Renal cortical epithelial cell (primary cell): ENCODE measurements at regions not wholly inside any gene's neighbourhood (a gene's known extent, or its start where the extent isn't known, plus 50 kb on each side); places are given as distances from the start of the nearest gene placed in this dataset.

Experiments
- DNase-seq: peaks from one replicate; pipeline ENCODE4 v3.0.0-alpha.2; 2011; ENCODE audit warnings: low read depth

DNA sequence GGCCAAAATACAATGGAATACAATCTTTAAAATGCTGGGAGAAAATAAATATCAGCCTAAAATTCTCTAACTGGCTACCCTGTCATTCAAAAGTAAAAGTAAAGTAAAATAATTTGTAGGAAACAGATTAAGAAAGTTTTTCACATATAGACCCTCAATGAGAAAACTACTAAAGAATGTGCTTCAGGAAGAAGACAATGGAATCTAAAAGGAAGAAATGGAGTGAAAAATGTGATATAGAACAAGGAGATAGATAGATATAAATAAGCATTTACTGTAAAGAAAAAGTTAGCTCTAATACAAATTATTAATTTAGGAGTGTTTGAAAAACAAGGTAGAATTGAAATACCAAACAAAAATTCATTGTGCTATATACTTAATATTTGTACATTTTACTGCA is 368.6 kb upstream of the MPDZ start:
- no peak for DNase-seq

DNA sequence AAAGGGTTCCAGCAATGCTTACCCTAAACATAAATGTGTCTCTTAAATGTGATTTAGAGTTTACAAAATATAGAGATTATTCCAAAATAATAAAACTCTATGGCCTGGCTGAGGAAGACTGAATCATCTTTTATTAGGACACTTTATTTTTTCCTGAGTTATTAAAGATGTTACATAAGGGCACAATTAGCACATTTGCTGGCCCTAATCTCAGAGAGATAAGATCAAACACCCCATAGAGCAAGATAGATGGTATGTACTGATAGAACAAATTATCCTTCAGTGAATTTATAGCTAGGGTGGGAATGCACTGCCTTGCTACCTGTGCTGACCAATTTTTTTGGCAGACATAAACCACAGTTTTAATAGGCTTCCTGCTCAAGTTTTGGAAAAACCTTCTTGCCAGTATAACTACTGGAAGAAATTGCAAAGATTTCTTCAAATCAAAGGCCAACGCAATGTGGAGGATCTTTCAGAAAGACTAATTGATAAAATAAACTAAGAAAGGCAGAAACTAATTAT is 367.1 kb upstream of the MPDZ start:
- no peak for DNase-seq

DNA sequence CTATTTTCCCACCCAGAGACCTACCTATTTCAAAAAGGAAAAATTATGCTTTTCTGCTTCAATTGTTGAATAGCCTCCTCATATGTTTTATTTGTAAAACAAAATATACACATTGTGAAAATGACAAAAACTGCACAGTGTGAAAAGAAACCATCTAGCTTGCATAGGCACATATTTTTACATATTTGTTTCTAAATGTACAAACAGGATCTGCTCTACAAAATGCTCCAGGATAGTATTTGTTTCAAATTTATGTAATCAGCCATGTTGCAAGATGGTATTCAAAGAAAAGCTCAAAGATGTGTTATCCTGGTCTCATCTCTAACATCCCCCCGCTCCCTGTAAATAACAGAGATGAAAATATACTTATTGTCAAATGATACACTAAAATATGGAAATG is 366.1 kb upstream of the MPDZ start:
- DNase-seq = no peak

DNA sequence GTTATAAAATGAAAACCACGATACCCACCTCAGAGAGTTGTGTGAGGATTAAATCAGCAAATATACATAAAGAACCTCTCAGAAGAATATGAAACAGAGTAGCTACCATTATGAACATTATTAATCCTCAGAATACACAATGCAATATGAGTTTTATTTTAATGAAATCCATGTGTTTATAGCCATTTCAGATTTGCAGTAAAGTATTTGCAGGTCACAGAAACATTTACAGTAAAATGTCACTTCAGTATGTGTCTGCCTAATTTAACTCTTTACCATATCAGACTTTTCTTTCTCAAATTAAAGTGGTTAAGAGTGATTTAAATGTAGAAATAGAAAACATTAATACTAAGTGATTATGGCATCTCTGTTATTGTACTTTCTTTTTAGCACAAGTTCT is 365.2 kb upstream of the MPDZ start:
- DNase-seq = no peak

DNA sequence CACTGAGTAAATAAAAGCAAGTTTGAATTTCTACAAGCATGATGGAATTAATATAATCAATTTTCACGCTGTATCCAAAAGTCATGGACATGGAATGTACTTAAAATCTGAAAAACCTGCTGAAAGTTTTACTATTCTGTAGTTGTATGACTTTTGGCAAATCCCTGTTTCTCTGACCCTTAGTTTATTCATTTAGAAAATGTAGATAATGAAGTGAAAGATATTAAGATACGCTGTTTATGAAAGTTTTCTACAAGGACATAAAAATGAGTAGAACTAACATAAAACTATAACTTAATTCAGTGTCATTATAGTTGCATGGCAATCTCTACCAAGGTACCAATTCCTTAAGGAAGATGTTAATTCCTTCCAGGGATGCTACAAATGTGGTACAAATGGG is 363.2 kb upstream of the MPDZ start:
- DNase-seq = no peak

DNA sequence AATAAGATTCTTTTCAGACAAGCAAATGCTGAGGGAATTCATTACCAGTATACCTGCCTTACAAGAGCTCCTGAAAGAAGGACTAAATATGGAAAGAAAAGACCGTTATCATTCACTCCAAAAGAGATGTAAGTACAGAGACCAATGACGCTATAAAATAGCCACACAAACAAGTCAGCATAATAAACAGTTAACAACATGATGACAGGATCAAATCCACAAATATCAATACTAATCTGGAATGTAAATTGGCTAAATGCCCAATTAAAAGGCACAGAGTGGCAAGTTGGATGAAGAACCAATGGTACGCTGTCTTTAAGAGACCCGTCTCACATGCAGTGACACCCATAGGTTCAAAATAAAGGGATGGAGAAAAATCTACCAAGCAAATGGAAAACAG is 349.6 kb upstream of the MPDZ start:
- no peak for DNase-seq

DNA sequence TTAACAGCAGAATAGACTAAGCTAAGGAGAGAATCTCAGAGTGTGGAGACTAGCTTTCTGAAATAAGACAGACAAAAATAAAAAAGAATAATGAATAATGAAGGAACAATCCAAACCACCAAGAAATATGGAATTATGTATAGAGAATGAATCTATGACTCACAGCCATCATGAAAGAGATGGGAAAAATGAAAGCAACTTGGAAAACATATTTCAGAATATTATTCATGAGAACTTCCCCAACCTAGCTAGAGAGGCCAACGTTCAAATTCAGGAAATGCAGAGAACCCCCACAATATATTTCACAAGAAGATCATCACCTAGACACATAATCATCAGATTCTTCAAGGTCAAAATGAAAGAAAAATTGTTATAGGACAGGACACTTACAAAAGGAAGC is 349.0 kb upstream of the MPDZ start:
- DNase-seq = no peak

DNA sequence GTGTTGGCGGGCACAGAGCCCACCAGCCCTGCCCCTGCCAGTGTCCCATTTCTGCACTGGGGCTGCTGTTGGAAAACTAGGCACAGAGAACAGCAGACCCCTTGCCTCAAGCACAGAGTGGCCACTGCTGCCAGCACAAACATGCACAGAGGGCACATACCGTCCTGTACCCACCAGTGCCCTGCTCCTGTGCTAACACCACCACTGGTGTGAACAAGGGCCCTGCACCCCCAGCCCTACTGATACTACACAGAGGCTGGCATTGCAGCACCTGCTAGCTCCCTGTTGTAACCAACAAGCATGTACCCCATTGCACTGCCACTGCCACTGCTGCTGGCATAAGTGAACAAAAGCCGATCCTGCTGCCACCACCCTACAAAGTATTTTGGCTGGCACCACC is 348.0 kb upstream of the MPDZ start:
- DNase-seq = no peak

DNA sequence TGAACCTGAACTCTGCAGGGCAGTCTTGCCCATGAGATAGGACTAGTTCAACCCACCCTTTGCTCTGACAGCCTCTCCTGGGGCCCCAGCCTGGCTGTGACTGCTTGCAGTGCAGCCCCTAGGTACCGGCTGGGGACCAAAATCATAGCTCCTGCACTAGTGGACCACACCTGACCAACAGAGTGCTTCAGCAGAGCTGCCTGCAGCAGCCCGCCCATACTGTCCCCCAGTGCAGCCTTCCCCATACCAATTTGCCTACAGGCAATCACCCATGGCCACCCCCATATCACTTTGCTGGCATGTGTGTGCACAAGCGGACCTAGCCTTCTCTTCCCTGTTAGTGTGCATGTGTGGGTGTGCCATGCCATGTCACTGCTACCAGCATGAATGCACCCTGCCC is 347.6 kb upstream of the MPDZ start:
- no peak for DNase-seq

DNA sequence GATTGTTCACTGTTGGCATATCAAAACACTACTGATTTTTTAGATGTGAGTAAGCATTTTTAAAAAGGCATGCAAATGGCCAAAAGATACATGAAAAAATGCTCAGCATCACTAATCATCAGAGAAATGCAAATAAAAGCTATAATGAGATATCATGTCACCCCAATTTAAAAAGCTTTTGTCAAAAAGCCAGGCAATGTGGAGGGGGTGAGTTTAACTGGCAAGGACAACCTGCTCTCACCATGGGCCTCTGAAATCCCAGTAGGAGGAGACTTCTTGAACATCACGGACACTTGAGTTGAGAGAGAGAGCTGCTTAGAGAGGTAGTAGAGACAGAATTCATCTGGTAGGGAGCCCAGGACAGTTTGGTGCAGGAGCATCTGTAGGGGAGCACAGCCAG is 347.1 kb upstream of the MPDZ start:
- no peak for DNase-seq

DNA sequence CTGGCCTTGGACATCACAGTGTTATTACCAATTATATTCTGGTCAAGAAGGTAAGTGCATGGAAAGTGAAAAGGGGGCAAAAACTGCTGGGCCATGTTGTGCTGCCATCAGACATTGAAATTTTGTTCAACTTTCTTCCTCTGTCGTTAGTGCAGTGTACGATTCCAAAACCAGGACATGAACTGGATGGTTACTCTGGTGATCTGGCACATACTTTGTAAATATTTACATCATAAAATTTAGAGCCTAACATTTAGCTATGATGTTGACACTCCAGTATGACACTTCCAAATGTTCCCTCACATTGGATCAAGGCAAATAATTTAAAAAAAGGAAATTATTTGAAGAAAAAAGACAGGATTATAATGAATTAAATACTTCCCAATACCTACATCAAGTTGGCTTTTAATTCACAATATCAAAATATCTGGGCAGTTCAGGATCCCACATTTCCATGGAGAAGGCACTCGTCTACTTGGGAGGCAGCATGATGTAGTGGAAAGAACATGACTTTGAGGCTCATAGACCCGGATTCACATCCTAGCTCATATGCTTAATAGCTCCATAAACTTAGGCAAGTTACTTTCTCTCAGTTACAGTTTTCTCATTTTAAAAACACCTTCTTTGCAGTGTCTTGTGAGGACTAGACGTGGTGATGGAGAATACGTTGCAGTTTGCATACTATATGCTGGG is 342.5 kb upstream of the MPDZ start:
- no peak for DNase-seq

DNA sequence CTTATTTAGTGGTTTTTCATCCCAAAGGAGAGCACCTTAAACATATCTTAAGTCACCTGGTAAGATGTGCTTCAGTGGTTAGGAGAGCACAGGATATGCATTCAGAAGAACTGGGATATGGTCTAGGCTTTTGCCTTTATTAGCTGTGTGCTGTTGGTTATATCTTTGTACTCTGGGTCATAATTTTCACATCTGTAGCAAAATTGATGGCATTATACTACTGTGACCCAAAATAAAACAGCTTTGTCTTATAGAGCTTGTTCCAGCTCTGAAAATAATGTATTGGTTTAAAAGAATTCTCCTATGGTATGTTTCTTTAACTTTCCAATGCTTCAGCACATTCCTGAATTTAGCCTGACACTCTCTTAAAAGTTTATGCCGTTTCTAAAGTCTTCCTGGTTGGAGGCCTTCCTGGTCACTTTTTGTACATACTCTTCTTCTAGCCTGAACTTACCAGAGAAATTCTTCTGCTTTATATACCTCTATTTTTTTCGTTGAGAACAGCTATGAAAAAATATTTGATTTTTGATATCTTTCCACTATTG is 337.1 kb upstream of the MPDZ start:
- no peak for DNase-seq

DNA sequence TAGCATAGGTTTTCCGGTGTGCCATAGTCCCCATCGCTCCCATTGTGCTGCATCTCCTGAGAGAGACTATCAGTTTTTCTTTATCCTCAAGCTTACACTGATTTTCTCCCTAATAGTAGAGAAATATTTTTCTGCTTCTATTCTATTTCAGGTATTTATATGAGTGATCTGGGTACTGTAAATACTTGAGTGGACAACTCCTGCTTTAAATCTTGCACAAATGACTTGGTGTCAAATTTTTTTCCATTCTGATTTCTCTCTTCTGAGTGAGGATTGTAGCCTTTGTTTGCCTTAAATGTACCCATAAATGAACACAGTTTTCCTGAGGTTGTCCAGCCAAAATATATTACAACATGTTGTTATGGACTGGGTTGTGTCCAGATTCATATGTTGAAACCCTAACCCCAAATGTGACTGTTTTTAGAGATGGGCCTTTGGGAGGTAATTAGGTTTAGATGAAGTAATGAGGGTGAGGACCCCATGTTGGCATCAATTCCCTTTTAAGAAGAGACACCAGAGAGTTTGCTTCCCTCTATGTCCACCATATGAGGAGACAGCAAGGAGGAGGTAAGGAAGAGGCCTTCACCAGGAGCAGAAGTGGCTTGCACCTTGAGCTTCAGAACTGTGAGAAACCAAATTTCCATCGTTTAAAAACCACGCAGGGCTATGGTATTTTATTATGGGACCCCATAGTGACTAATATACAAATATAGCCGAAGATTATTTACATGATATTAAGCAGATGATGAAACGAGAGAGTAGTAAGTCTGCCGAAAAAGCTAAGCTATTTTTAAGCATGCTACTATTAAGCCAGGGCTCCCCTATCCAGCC is 336.4 kb upstream of the MPDZ start:
- no peak for DNase-seq

DNA sequence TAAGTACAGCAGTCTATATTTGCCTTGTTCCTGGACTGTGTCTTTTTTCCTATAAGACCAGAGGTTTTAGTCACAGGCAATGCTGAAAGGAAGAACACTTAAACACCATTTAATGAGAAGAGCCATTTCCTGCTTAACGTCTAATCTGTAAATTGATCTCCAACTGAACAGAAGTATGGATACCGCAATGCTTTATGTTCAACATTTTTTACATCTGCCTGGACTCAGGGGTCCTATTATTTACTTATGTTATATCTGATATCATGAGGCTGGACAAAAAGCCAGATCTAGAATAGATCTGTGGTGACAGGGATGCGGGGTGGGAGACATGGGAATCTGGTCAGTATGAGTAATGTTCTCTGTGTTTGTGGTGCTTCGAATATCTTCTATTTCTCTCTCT is 334.6 kb upstream of the MPDZ start:
- DNase-seq = no peak

DNA sequence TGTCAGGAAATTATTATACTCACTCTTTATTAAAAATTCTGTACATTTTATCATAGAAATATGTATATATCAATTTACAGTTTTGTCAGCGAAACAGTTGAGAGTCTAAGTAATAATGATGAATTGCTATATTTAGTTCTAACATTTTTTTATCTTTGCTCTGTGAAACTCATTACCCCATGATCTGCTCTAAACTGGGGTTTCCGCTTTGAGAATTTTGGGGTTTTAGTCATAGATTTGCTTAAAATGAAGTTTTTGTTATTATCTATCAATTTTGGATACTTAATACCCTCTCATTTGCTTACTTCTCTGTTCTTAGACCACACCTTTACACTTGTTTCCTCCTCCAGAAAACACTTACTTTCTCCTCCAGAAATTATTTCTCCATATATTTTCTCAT is 333.8 kb upstream of the MPDZ start:
- DNase-seq = no peak

DNA sequence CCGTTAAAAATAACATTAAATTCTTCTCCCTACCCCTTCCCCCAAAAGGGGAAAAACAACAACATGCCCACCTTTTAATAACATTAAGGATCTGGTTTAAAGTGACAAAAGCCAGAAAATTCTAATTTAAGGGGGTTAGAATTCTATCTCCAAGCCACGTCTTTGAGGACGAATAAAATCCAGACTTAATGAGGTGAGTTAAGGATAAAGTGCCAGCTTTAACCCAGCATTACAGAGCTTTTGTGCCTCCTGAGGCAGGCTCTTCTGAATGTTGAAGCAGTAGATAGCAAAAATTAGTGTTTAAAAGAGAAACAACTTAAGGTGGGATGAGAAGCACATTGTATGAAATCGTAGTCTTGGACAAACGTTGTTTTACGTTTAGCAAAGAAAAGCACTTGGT is 329.0 kb upstream of the MPDZ start:
- no peak for DNase-seq

DNA sequence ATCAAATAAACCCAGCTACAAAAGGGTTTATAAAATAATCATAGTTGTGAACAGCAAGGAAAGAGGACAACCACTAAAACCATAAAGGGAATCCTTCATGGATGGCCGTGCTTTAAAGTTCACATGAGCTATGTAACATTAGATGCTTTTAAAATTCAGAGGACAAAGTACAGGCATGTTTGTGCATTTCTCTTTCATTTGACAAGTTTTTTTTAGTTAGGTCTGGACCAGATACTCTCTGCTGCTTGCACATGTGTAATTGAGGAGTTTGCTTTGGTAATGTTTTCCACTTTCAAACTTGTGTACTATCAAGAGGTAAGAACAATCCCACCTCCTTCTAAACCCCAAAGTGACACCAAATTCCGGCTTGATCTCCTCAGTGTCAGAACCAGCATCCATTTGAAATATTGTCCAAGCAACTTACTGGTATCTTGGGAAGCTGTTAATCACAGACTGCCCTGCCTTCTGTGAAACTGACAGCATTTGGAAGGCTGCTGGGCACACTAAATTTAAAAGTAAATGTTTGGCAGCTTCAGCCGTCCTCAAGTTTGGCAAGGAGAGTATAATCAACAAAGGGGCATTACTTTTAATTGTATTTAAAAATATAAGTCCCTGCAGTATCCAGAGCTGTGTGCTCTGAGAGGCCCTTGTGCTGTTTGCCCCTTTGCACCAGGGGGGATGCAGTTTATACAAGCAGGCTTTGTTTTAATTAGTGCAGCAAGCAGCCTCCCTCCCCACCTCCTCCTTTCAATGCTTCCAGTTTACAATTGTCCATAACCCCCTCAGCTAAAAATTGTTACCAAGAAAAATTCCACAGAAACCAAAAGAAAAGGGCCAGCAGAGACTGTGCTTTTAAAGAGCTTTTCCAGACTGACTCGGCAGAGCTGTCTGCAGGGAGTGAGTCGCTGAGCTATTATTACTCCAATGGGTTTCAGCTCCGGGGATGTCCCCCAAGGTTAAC is 328.3 kb upstream of the MPDZ start:
- no peak for DNase-seq

DNA sequence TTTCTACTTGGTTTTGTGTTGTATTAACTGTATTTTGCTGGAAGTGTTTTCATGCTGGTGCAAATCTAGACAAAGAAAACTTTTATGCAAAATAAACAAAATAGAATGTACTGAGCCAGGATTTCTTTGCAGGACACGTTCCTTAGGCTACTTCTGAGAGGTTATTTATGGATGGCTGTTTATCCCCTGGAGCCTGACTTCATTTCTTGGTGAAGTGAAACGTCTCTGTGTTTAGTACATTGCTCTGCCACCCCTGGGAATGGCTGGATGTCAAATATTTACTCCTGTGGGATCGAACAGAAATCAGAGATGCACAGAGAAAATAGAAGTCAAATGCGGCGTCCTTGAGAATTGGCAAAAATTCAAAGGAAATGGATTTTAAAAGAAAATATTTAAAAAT is 327.1 kb upstream of the MPDZ start:
- DNase-seq = peak; percentile 62

DNA sequence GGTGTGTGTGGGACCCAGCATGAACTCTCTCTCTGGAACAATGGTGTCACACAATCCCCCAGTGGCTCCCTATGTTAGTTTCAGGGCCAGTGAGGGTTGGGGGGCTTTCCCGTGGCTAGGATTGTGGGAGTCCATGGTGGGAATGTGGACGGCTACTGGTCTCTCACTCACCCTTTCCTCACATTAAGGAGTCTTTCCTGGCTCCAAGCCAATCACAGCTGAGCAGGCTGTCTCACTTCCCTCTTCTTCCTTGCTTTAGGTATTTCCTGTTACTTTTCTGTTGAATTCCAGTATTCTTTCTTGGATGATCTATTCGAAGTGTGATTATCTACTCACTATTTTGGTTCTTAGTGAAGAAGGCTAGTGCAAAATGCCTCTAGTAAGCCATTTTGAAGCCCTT is 324.4 kb upstream of the MPDZ start:
- no peak for DNase-seq

DNA sequence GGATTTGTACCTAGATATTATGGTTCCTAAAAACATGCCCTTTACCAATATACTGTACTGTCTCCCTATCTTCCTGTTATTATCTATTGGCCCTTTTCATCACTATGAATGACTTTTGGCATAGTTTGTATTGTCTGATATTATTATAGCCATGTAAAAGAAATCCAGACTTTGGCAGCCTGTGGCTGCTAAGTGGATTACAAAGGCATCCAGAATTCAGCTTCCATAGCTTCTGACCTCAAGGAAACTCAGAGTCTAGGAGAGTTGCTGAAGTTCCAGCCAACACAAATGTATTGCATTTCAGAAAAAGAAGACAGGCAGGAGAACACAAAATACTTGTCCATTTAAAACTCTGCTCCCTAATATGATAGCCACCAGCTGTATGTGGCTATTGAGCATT is 319.2 kb upstream of the MPDZ start:
- DNase-seq = no peak

DNA sequence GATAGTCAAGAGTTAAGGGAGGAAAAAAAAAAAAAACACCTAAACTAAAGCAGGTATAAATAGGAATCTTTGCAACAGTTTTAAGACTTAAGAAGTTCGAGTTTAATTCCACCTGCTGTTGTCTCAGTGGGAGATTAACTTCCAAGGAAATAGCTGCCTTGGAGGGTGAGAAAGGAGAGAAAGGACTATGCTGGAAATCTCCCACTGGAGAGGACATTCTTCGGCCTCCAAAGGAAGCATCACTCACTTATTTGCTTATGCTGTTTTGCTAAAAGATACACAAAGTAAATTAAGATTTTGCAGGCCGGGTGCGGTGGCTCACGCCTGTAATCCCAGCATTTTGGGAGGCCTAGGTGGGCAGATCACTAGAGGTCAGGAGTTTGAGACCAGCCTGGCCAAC is 317.9 kb upstream of the MPDZ start:
- no peak for DNase-seq

DNA sequence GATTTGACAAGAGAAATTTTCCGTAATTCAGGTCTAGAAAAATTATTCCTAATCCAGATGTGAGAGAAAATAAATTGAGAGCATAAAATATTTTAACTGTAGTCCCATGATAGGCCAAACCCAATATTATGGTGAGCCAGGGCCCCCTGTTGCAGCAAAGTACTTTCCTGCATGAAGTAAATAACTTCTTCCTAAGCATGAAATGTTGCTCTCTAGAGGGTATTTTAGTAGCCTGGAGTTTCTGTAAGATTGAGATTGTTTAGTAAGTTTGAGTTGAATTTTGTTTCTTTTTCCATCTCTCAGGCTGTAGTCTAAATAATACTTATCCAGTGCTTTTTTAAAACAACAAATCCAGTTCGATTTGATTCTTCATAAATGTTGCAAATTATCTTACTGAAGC is 317.5 kb upstream of the MPDZ start:
- no peak for DNase-seq
